Tibial nerve (tissue), 3 donors: ENCODE measurements at regions not wholly inside any gene's neighbourhood (a gene's known extent, or its start where the extent isn't known, plus 50 kb on each side); places are given as distances from the start of the nearest gene placed in this dataset.

Experiments
- CTCF ChIP-seq, 5 experiments: fragments of 200-600 bp in 3 of 5; fragments of 450-650 bp in 2 of 5; sonication (generic) in 3 of 5; IDR thresholded peaks; one replicate each; pipeline ENCODE4 v1.5.1; 2016 to 2019; ENCODE audit warnings: antibody characterized with exemption in 5 of 5, mild to moderate bottlenecking in 3 of 5, moderate library complexity in 2 of 5
- POLR2A ChIP-seq, 2 donors: fragments of 450-650 bp; IDR thresholded peaks; one replicate each; pipeline ENCODE4 v1.6.1; 2017; ENCODE audit warnings: antibody characterized with exemption in 2 of 2, mild to moderate bottlenecking in 2 of 2, moderate library complexity in 2 of 2

DNA sequence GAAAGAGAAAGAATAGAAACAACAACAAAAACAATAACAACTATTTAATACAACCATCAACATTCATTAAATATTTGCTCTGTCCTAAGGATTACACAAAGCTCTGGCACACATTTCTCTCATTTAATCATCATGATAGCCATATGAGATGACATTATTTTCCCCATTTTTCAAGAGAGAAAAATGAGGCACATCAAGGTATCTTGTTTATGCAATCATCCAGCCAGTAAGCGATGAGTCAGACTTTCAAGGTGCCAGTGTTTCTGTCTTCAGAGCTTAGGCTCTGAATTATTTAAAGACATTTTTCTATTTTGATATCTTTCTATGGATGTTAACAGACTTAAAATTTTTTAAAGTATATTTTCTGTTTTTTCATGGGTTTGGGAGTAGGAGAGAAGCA is 541.8 kb upstream of the SMIM31 start:
- TF ChIP-seq CTCF (IDR thresholded peaks at IDR 0.05) (no peak), POLR2A (IDR thresholded peaks at IDR 0.05) (no peak)
